ENCODE measurements at regions not wholly inside any gene's neighbourhood (a gene's known extent, or its start where the extent isn't known, plus 50 kb on each side); places are given as distances from the start of the nearest gene placed in this dataset.

DNA sequence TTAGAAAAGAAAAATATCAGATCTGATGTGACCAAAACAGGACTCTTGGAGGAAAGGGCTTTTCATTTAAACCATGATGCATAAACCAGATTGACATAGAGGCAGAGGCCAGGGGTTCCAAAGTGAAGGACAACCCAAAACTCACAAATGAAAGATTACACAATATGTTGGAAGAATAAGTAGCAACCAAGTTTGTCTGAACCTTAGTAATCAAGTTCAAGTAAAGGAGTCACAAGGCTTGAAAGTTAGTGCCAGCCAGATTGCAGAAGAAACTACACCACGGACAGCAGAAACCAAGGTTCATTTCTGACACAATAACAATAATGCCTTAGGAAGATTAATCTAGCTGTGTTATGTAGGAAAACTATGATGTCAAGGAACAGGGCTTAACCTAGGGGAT lies 124.6 kb downstream of the ZC3H11B start:
- H3K27me3 ChIP-seq (ENCODE audit: control insufficient read depth, insufficient read depth, low read length): no peaks in the 10 kb centered on the region
- H3K4me3 ChIP-seq (ENCODE audit: low read depth, low read length): no peak overlapping the region
- H3K4me1 ChIP-seq (ENCODE audit: control insufficient read depth, insufficient read depth, low read length): no peaks in the 10 kb centered on the region
- no CpG with 5 or more reads among the region's 1 CpG for WGBS (ENCODE audit: insufficient coverage)
- H3K36me3 ChIP-seq (ENCODE audit: control insufficient read depth, insufficient read depth, low read length): no peaks in the 10 kb centered on the region
- no peak for DNase-seq (ENCODE audit: low read depth in 4 of 6, low spot score in 6 of 6)
- H3K27ac ChIP-seq (ENCODE audit: low read depth, low read length): no peak overlapping the region
- no peaks in the 10 kb centered on the region for H3K9me3 ChIP-seq (ENCODE audit: control insufficient read depth, insufficient read depth, low read length)

DNA sequence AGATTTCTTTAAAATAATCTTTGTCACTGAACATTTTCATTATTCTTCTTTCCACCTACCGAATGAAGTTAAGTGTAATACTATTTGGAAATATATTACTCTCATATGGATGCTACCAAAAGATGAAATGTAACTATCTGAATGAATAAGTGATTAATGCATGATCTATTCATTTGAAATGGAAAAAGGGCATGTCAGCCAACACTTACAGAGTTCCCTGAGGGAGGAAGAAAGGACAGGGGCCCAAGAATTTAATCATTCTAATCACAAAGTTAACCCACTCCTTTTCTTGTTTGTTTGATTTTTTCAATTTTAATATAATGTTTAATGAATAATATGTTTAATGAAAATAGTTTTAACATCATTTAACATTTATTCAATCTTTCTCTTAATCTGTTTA lies 129.4 kb downstream of the ZC3H11B start:
- no peak overlapping the region for H3K4me3 ChIP-seq (ENCODE audit: low read depth, low read length)
- no peaks in the 10 kb centered on the region for H3K36me3 ChIP-seq (ENCODE audit: control insufficient read depth, insufficient read depth, low read length)
- no peak overlapping the region for H3K27ac ChIP-seq (ENCODE audit: low read depth, low read length)
- no peaks in the 10 kb centered on the region for H3K9me3 ChIP-seq (ENCODE audit: control insufficient read depth, insufficient read depth, low read length)
- H3K4me1 ChIP-seq (ENCODE audit: control insufficient read depth, insufficient read depth, low read length): no peaks in the 10 kb centered on the region
- DNase-seq (ENCODE audit: low read depth in 4 of 6, low spot score in 6 of 6): no peak
- no CpG with 5 or more reads among the region's 1 CpG for WGBS (ENCODE audit: insufficient coverage)
- H3K27me3 ChIP-seq (ENCODE audit: control insufficient read depth, insufficient read depth, low read length): no peaks in the 10 kb centered on the region

DNA sequence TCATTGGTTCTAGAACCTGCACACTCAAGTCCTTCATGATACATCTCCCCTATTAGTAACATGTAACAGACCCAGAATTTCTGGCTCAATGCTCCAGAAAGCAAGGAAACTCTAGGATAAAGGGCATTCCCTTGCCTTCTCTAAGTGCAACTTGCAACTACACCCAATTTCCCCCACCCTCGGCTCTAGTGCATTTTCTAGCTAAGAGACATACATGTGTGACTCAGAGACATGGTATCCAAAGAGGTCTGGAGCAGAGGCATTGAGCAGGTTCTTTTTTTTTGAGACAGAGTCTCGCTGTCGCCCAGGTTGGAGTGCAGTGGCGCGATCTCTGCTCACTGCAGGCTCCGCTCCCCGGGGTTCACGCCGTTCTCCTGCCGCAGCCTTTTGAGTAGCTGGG lies 132.9 kb downstream of the ZC3H11B start:
- Histone ChIP-seq H3K27me3 (ENCODE audit: control insufficient read depth, insufficient read depth, low read length) (no peaks in the 10 kb centered on the region), H3K4me3 (ENCODE audit: low read depth, low read length) (no peak overlapping the region), H3K9me3 (ENCODE audit: control insufficient read depth, insufficient read depth, low read length) (no peaks in the 10 kb centered on the region), H3K27ac (ENCODE audit: low read depth, low read length) (no peak overlapping the region), H3K4me1 (ENCODE audit: control insufficient read depth, insufficient read depth, low read length) (no peaks in the 10 kb centered on the region), H3K36me3 (ENCODE audit: control insufficient read depth, insufficient read depth, low read length) (no peaks in the 10 kb centered on the region)
- DNase-seq (ENCODE audit: low read depth in 4 of 6, low spot score in 6 of 6): no peak
- WGBS (ENCODE audit: insufficient coverage): 100% methylated on average over 9 of the region's 10 CpGs

DNA sequence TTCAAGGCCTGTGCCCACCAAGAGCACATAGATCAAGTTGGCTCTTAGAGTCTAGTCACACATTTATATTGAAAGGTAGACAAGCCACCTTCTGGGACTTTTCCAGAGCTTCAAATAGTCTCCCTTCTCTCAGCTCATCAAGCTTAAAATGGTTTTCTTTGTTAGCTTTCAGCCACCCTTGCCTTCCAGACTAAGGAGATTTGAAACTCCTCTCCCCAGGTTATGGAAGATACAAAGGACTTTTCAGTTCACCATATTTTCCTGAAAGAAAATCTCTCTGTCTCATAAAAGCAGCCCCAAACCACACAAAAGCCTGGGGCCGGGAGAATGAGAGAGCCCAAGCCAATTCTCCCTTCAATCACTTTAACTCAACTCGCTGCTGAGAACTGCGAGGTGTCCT lies 134.1 kb downstream of the ZC3H11B start:
- DNase-seq (ENCODE audit: low read depth in 4 of 6, low spot score in 6 of 6): no peak
- no peaks in the 10 kb centered on the region for H3K4me1 ChIP-seq (ENCODE audit: control insufficient read depth, insufficient read depth, low read length)
- no peak overlapping the region for H3K4me3 ChIP-seq (ENCODE audit: low read depth, low read length)
- H3K9me3 ChIP-seq (ENCODE audit: control insufficient read depth, insufficient read depth, low read length): no peaks in the 10 kb centered on the region
- no CpG with 5 or more reads among the region's 3 CpGs for WGBS (ENCODE audit: insufficient coverage)
- no peaks in the 10 kb centered on the region for H3K36me3 ChIP-seq (ENCODE audit: control insufficient read depth, insufficient read depth, low read length)
- H3K27me3 ChIP-seq (ENCODE audit: control insufficient read depth, insufficient read depth, low read length): no peaks in the 10 kb centered on the region
- H3K27ac ChIP-seq (ENCODE audit: low read depth, low read length): no peak overlapping the region

DNA sequence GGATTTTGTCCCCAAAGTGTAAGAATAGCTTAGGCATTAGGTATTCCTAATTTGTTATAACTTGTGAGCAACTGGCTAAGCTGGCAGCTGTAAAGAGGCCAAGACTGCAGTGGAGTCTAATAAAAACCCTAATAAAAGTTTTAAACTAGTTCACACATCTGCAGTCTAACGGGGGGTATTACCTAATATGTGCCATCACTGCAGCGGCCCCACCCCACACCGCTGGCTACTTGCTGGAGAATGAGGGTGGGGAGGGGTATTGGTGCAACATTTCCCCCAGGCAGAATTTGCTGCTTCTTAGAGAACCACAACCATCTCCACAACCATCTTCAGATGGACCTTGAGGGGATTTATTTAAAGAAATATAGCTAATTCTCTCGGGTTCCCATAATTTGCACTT lies 135.0 kb downstream of the ZC3H11B start:
- Histone ChIP-seq H3K9me3 (ENCODE audit: control insufficient read depth, insufficient read depth, low read length) (no peaks in the 10 kb centered on the region), H3K36me3 (ENCODE audit: control insufficient read depth, insufficient read depth, low read length) (no peaks in the 10 kb centered on the region), H3K4me3 (ENCODE audit: low read depth, low read length) (no peak overlapping the region), H3K4me1 (ENCODE audit: control insufficient read depth, insufficient read depth, low read length) (no peaks in the 10 kb centered on the region), H3K27me3 (ENCODE audit: control insufficient read depth, insufficient read depth, low read length) (no peaks in the 10 kb centered on the region), H3K27ac (ENCODE audit: low read depth, low read length) (no peak overlapping the region)
- WGBS (ENCODE audit: insufficient coverage): no CpG with 5 or more reads among the region's 4 CpGs
- no peak for DNase-seq (ENCODE audit: low read depth in 4 of 6, low spot score in 6 of 6)

DNA sequence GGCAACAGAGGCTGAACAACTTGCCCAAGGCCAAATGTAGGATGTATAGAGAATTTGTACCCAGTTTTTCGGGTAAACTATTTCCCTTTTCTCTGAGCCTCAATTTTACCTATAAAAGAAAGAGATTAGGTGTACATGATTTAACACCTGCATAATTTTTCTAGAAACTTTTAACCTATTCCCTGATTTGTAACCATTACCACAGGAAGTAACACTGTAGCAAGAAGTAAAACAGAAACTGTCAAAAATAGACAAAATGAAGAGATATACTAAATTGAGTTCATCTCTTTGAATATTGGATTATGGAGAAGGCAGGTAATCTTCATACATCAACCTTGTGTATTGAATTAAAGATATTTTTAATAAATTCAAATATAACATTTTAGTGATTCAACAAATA lies 136.2 kb downstream of the ZC3H11B start:
- no peaks in the 10 kb centered on the region for H3K36me3 ChIP-seq (ENCODE audit: control insufficient read depth, insufficient read depth, low read length)
- no CpG with 5 or more reads among the region's 1 CpG for WGBS (ENCODE audit: insufficient coverage)
- no peak for DNase-seq (ENCODE audit: low read depth in 4 of 6, low spot score in 6 of 6)

DNA sequence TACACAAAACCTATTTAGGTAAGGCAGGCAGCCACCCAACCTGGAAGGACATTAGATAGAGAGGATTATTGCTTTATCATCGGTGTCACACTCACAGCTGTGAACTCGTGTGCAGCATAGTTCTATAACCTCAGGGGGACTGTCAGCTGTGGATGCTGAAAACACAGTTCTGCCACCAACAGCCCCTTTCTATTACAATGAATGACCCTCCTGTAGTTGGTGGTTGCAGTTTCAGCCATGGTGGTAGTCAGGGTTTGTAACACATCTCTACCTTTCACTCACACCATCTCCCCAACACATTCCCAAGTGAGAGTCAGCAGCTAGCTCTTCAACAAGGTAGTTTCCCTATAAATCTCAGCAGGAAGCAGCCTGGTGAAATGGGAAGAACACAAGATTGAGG lies 136.8 kb downstream of the ZC3H11B start:
- Histone ChIP-seq H3K4me1 (ENCODE audit: control insufficient read depth, insufficient read depth, low read length) (no peaks in the 10 kb centered on the region), H3K9me3 (ENCODE audit: control insufficient read depth, insufficient read depth, low read length) (no peaks in the 10 kb centered on the region), H3K4me3 (ENCODE audit: low read depth, low read length) (no peak overlapping the region), H3K36me3 (ENCODE audit: control insufficient read depth, insufficient read depth, low read length) (no peaks in the 10 kb centered on the region), H3K27ac (ENCODE audit: low read depth, low read length) (no peak overlapping the region), H3K27me3 (ENCODE audit: control insufficient read depth, insufficient read depth, low read length) (no peaks in the 10 kb centered on the region)
- WGBS (ENCODE audit: insufficient coverage): no CpG with 5 or more reads among the region's 2 CpGs
- no peak for DNase-seq (ENCODE audit: low read depth in 4 of 6, low spot score in 6 of 6)

More for the DNA sequence above, 136.2 kb downstream of the ZC3H11B start:
- Histone ChIP-seq H3K4me3 (ENCODE audit: low read depth, low read length) (no peak overlapping the region), H3K27me3 (ENCODE audit: control insufficient read depth, insufficient read depth, low read length) (no peaks in the 10 kb centered on the region), H3K27ac (ENCODE audit: low read depth, low read length) (no peak overlapping the region), H3K9me3 (ENCODE audit: control insufficient read depth, insufficient read depth, low read length) (no peaks in the 10 kb centered on the region), H3K4me1 (ENCODE audit: control insufficient read depth, insufficient read depth, low read length) (no peaks in the 10 kb centered on the region)

DNA sequence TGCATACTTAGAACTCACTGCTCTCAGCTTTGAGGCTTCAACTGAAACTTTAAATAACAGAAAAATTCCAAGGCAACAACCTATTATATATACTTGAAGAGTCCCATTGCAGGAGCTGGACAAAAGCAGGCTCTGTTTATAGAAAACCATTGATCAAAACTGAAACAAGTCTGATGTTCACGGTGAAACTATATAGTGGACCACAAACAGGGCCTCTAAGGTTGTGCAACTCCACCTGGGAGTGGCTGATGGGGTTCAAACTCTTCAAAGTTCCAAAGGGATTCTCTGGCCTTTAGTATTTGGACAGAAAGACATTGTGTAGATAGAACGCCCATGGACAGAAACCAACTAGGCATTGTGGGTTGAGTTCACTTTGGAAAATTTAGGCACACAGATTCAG lies 140.3 kb downstream of the ZC3H11B start:
- Histone ChIP-seq H3K36me3 (ENCODE audit: control insufficient read depth, insufficient read depth, low read length) (no peaks in the 10 kb centered on the region), H3K27me3 (ENCODE audit: control insufficient read depth, insufficient read depth, low read length) (no peaks in the 10 kb centered on the region), H3K27ac (ENCODE audit: low read depth, low read length) (no peak overlapping the region), H3K9me3 (ENCODE audit: control insufficient read depth, insufficient read depth, low read length) (no peaks in the 10 kb centered on the region), H3K4me3 (ENCODE audit: low read depth, low read length) (no peak overlapping the region), H3K4me1 (ENCODE audit: control insufficient read depth, insufficient read depth, low read length) (no peaks in the 10 kb centered on the region)
- DNase-seq (ENCODE audit: low read depth in 4 of 6, low spot score in 6 of 6): no peak
- WGBS (ENCODE audit: insufficient coverage): 100% methylated on average over 1 of the region's 2 CpGs

DNA sequence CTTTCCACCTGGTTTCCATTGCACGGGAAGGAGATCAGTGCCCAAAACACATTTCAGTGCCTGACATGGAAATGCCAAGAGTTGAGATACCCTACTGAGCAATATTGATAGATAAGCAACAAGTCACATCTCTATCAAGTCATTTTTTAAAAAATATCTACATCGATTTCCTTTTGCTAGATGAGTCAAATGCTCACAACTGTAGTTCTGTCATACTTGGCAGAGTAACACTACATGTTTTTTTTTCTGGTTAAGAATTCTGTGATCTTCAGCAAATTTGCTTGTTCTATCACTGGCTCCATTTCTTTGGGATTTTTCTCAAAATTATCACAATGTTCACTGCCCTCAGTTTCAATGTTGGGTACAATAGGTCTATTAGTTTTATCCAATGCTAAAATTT lies 145.4 kb downstream of the ZC3H11B start:
- WGBS (ENCODE audit: insufficient coverage): 80% methylated on average over 1 of the region's 2 CpGs

DNA sequence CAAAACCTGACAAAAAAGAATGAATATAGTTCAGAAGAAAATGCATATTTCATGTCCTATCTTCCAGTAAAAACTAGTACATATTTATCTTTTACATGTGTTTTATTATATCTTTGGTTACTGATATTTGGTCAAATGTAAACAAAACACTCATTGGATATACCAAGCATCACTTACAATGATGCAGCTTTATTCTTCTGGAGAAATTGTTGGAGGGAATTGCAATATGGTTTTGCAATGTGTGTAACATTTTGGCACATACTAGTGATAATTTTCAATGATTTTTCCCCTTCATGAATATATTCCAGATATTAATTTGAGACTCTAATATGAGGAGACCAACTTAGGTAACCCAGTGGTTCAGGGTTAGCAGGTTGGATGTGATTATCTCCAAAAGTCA lies 146.1 kb downstream of the ZC3H11B start:
- no peak for DNase-seq (ENCODE audit: low read depth in 4 of 6, low spot score in 6 of 6)
- no peaks in the 10 kb centered on the region for H3K27me3 ChIP-seq (ENCODE audit: control insufficient read depth, insufficient read depth, low read length)
- no peaks in the 10 kb centered on the region for H3K9me3 ChIP-seq (ENCODE audit: control insufficient read depth, insufficient read depth, low read length)
- H3K27ac ChIP-seq (ENCODE audit: low read depth, low read length): no peak overlapping the region
- no peaks in the 10 kb centered on the region for H3K4me1 ChIP-seq (ENCODE audit: control insufficient read depth, insufficient read depth, low read length)
- H3K36me3 ChIP-seq (ENCODE audit: control insufficient read depth, insufficient read depth, low read length): no peaks in the 10 kb centered on the region
- no peak overlapping the region for H3K4me3 ChIP-seq (ENCODE audit: low read depth, low read length)

More for the DNA sequence above, 145.4 kb downstream of the ZC3H11B start:
- Histone ChIP-seq H3K4me3 (ENCODE audit: low read depth, low read length) (no peak overlapping the region), H3K27ac (ENCODE audit: low read depth, low read length) (no peak overlapping the region), H3K36me3 (ENCODE audit: control insufficient read depth, insufficient read depth, low read length) (no peaks in the 10 kb centered on the region), H3K4me1 (ENCODE audit: control insufficient read depth, insufficient read depth, low read length) (no peaks in the 10 kb centered on the region), H3K9me3 (ENCODE audit: control insufficient read depth, insufficient read depth, low read length) (no peaks in the 10 kb centered on the region), H3K27me3 (ENCODE audit: control insufficient read depth, insufficient read depth, low read length) (no peaks in the 10 kb centered on the region)
- DNase-seq (ENCODE audit: low read depth in 4 of 6, low spot score in 6 of 6): no peak
